Chondrocyte (in vitro differentiated cells): ENCODE measurements at regions not wholly inside any gene's neighbourhood (a gene's known extent, or its start where the extent isn't known, plus 50 kb on each side); places are given as distances from the start of the nearest gene placed in this dataset.

Source experiments
- DNase-seq: peaks from one replicate; pipeline ENCODE4 v3.0.0; 2021; ENCODE audit warnings: mixed read lengths, low spot score
- H3K27ac Mint-ChIP-seq: one replicate; pipeline ENCODE4 v1.8.0; 2021; ENCODE audit warnings: mild to moderate bottlenecking, moderate library complexity, mixed read lengths; ENCODE audit not compliant: unreplicated experiment
- H3K27me3 Mint-ChIP-seq: 2 replicates; pipeline ENCODE4 v1.8.0; 2021; ENCODE audit warnings: low read depth, mixed read lengths
- H3K36me3 Mint-ChIP-seq: 2 replicates; pipeline ENCODE4 v1.8.0; 2021; ENCODE audit warnings: low read depth, mixed read lengths
- H3K4me1 Mint-ChIP-seq: 2 replicates; pipeline ENCODE4 v1.8.0; 2021; ENCODE audit warnings: low read depth, mild to moderate bottlenecking, mixed read lengths
- H3K4me3 Mint-ChIP-seq: one replicate; pipeline ENCODE4 v1.8.0; 2021; ENCODE audit warnings: mild to moderate bottlenecking, moderate library complexity, mixed read lengths; ENCODE audit not compliant: unreplicated experiment
- H3K9me3 Mint-ChIP-seq: 2 replicates; pipeline ENCODE4 v1.8.0; 2021; ENCODE audit warnings: low read depth, mixed read lengths
- CTCF ChIP-seq: fragments of 200-600 bp; sonication (generic); IDR thresholded peaks from 2 replicates; pipeline ENCODE4 v1.5.0; 2021; ENCODE audit warnings: antibody characterized with exemption, mild to moderate bottlenecking, moderate library complexity

GRCh38 chr3:101124125-101124524 is 130.9 kb upstream of the ABI3BP start:
- H3K4me3 Mint-ChIP-seq = no peak overlapping the region
- H3K36me3 Mint-ChIP-seq = no peaks in the 10 kb centered on the region
- peaks cover 7% of the 10 kb centered on the region for H3K4me1 Mint-ChIP-seq
- no peak for DNase-seq
- H3K9me3 Mint-ChIP-seq = no peaks in the 10 kb centered on the region
- no peak for TF ChIP-seq CTCF
- H3K27ac Mint-ChIP-seq = no peak overlapping the region
- peaks cover 6% of the 10 kb centered on the region for H3K27me3 Mint-ChIP-seq

- H3K4me1 Mint-ChIP-seq = peaks cover 7% of the 10 kb centered on the region
- H3K27me3 Mint-ChIP-seq = peaks cover 6% of the 10 kb centered on the region
- H3K4me3 Mint-ChIP-seq = no peak overlapping the region
- H3K27ac Mint-ChIP-seq = no peak overlapping the region
- no peaks in the 10 kb centered on the region for H3K36me3 Mint-ChIP-seq
- no peak for TF ChIP-seq CTCF
- no peaks in the 10 kb centered on the region for H3K9me3 Mint-ChIP-seq
- no peak for DNase-seq
Measured at GRCh38 chr3:101123081-101123480, 129.9 kb upstream of the ABI3BP start.

GRCh38 chr3:101122681-101123080 is 129.5 kb upstream of the ABI3BP start:
- H3K4me3 Mint-ChIP-seq = no peak overlapping the region
- H3K36me3 Mint-ChIP-seq = no peaks in the 10 kb centered on the region
- H3K4me1 Mint-ChIP-seq = peaks cover 7% of the 10 kb centered on the region
- no peak for TF ChIP-seq CTCF
- H3K9me3 Mint-ChIP-seq = no peaks in the 10 kb centered on the region
- H3K27ac Mint-ChIP-seq = no peak overlapping the region
- no peak for DNase-seq
- peaks cover 6% of the 10 kb centered on the region for H3K27me3 Mint-ChIP-seq

GRCh38 chr3:101120039-101120438 is 126.8 kb upstream of the ABI3BP start:
- peaks cover 2% of the 10 kb centered on the region for H3K27me3 Mint-ChIP-seq
- no peaks in the 10 kb centered on the region for H3K9me3 Mint-ChIP-seq
- DNase-seq = no peak
- TF ChIP-seq CTCF = no peak
- no peak overlapping the region for H3K4me3 Mint-ChIP-seq
- H3K4me1 Mint-ChIP-seq = peaks cover 7% of the 10 kb centered on the region
- H3K27ac Mint-ChIP-seq = no peak overlapping the region
- no peaks in the 10 kb centered on the region for H3K36me3 Mint-ChIP-seq

GRCh38 chr3:101119535-101119934 is 126.3 kb upstream of the ABI3BP start:
- H3K27ac Mint-ChIP-seq = no peak overlapping the region
- TF ChIP-seq CTCF = no peak
- no peak for DNase-seq

More at GRCh38 chr3:101119535-101119934, 126.3 kb upstream of the ABI3BP start:
- Mint-ChIP-seq H3K4me3 (no peak overlapping the region), H3K36me3 (no peaks in the 10 kb centered on the region), H3K9me3 (no peaks in the 10 kb centered on the region), H3K4me1 (peaks cover 7% of the 10 kb centered on the region), H3K27me3 (peaks cover 2% of the 10 kb centered on the region)
